A549 (cell line): ENCODE measurements at regions not wholly inside any gene's neighbourhood (a gene's known extent, or its start where the extent isn't known, plus 50 kb on each side); places are given as distances from the start of the nearest gene placed in this dataset.

Experiments used
- ATAC-seq, 2 experiments: fragments of 200-7000 bp in 1 of 2; fragments of >200 bp in 1 of 2; cut with Nextera tagmentation in 1 of 2; cut with Tn5 transposase in 1 of 2; 3 replicates each; pipeline versions ENCODE4 v1.8.0 to v1.9.1; 2018 to 2020; ENCODE audit warnings: mild to moderate bottlenecking in 1 of 2, moderate library complexity in 1 of 2
- CTCF ChIA-PET: fragments of 300-600 bp; sonication (Branson Sonifier 250); formaldehyde crosslinking; extraction: SDS; loops from one replicate; lab custom pipeline; 2021; ENCODE audit warnings: antibody characterized with exemption, inconsistent platforms; lab: Yijun Ruan, JAX
- POLR2A ChIA-PET: fragments of 350-600 bp; formaldehyde crosslinking; extraction: SDS; loops from one replicate; lab custom pipeline; 2021; ENCODE audit warnings: antibody characterized with exemption, inconsistent platforms; lab: Yijun Ruan, JAX
- DNase-seq, 2 experiments: peaks; one replicate each; pipeline versions ENCODE4 v3.0.0 to v3.0.0-alpha.2; 2011 to 2016; ENCODE audit warnings: low read depth in 1 of 2, low spot score in 1 of 2
- FAIRE-seq: peaks from 2 replicates; lab custom pipeline; 2011; peaks lifted over from hg19 to GRCh38; lab: Jason Lieb, UNC
- H3K27ac ChIP-seq, 2 experiments: fragments of >200 bp; sonication (Bioruptor Twin); formaldehyde crosslinking; 3 replicates each; pipeline ENCODE4 v1.5.1; 2016 to 2017
- H3K4me1 ChIP-seq: fragments of >200 bp; sonication (Bioruptor Twin); formaldehyde crosslinking; 3 replicates; pipeline ENCODE4 v1.6.1; 2016
- H3K4me2 ChIP-seq: fragments of >200 bp; sonication (Bioruptor Twin); formaldehyde crosslinking; 3 replicates; pipeline ENCODE4 v1.6.1; 2016
- H3K4me3 ChIP-seq: fragments of >200 bp; sonication (Bioruptor Twin); formaldehyde crosslinking; 3 replicates; pipeline ENCODE4 v1.5.1; 2016
- H3K9me3 ChIP-seq: fragments of >200 bp; sonication (Bioruptor Twin); formaldehyde crosslinking; 3 replicates; pipeline ENCODE4 v1.6.1; 2016
- BCL3 ChIP-seq: fragments of >200 bp; sonication (Bioruptor Twin); formaldehyde crosslinking; IDR thresholded peaks from 3 replicates; pipeline ENCODE4 v1.6.1; 2016
- CBX2 ChIP-seq: fragments of 200-600 bp; sonication (generic); IDR thresholded peaks from 2 replicates; pipeline ENCODE4 v1.6.1; 2016; ENCODE audit warnings: low read depth, mild to moderate bottlenecking, borderline replicate concordance
- CBX8 ChIP-seq: fragments of 200-600 bp; sonication (generic); IDR thresholded peaks from 2 replicates; pipeline ENCODE4 v1.6.1; 2016
- CEBPB ChIP-seq, 2 experiments: fragments of >200 bp in 1 of 2; sonication (Bioruptor Twin) in 1 of 2; formaldehyde crosslinking in 1 of 2; IDR thresholded peaks; 2 replicates each; pipeline ENCODE4 v1.6.1; 2012 to 2016
- CTCF ChIP-seq: fragments of >200 bp; sonication (Bioruptor Twin); formaldehyde crosslinking; IDR thresholded peaks from 3 replicates; pipeline ENCODE4 v1.5.1; 2016
- E2F6 ChIP-seq: IDR thresholded peaks from 2 replicates; pipeline ENCODE4 v1.6.1; 2012; ENCODE audit warnings: low read depth, borderline replicate concordance
- EHF ChIP-seq: fragments of 250-450 bp; sonication (Bioruptor Pico); IDR thresholded peaks from 2 replicates; pipeline ENCODE4 v1.5.0; 2020; ENCODE audit warnings: mild to moderate bottlenecking
- EHMT2 ChIP-seq: fragments of 200-600 bp; sonication (generic); IDR thresholded peaks from 2 replicates; pipeline ENCODE4 v1.6.1; 2016; ENCODE audit warnings: antibody characterized with exemption, low read depth, mild to moderate bottlenecking, moderate library complexity
- ELK1 ChIP-seq: fragments of 150-350 bp; IDR thresholded peaks from 2 replicates; pipeline ENCODE4 v1.6.1; 2014; ENCODE audit warnings: low read depth, mild to moderate bottlenecking, low read length
- EP300 ChIP-seq, 2 experiments: fragments of >200 bp; sonication (Bioruptor Twin); formaldehyde crosslinking; IDR thresholded peaks; 2 replicates in 1 of 2; 3 replicates in 1 of 2; pipeline ENCODE4 v1.6.1; 2016 to 2017
- GATA3 ChIP-seq: IDR thresholded peaks from 2 replicates; pipeline ENCODE4 v1.6.1; 2012; ENCODE audit warnings: borderline replicate concordance
- HDAC2 ChIP-seq: fragments of 200-600 bp; sonication (generic); IDR thresholded peaks from 2 replicates; pipeline ENCODE4 v1.6.1; 2016
- HMGXB4 ChIP-seq: fragments of 250-450 bp; sonication (Bioruptor Pico); IDR thresholded peaks from 2 replicates; pipeline ENCODE4 v1.5.0; 2021; ENCODE audit warnings: mild to moderate bottlenecking, moderate library complexity, borderline replicate concordance
- HOXB5 ChIP-seq: fragments of 250-450 bp; sonication (Bioruptor Pico); IDR thresholded peaks from 2 replicates; pipeline ENCODE4 v1.5.0; 2020; ENCODE audit warnings: mild to moderate bottlenecking, moderate library complexity
- KDM1A ChIP-seq: fragments of 200-600 bp; sonication (generic); IDR thresholded peaks from 2 replicates; pipeline ENCODE4 v1.6.1; 2016; ENCODE audit warnings: low read depth, mild to moderate bottlenecking
- KDM5A ChIP-seq: fragments of 200-600 bp; sonication (generic); IDR thresholded peaks from 2 replicates; pipeline ENCODE4 v1.6.1; 2016; ENCODE audit warnings: antibody characterized with exemption, mild to moderate bottlenecking
- MAFK ChIP-seq: fragments of 450-650 bp; IDR thresholded peaks from 2 replicates; pipeline ENCODE4 v1.6.1; 2014; ENCODE audit not compliant: partially characterized antibody
- MAZ ChIP-seq: fragments of 150-350 bp; IDR thresholded peaks from 2 replicates; pipeline ENCODE4 v1.6.1; 2014; ENCODE audit warnings: antibody characterized with exemption, low read depth, low read length, borderline replicate concordance
- MYC ChIP-seq: IDR thresholded peaks from 2 replicates; pipeline ENCODE4 v1.6.1; 2012; ENCODE audit warnings: mild to moderate bottlenecking, inconsistent platforms, low read length, improper control_type of control experiment, borderline replicate concordance
- NFE2L2 ChIP-seq: fragments of 150-350 bp; conservative IDR thresholded peaks from 2 replicates; pipeline ENCODE4 v1.6.1; 2014; ENCODE audit warnings: low read length
- TP53 ChIP-seq: fragments of 250-450 bp; sonication (Bioruptor Pico); IDR thresholded peaks from 2 replicates; pipeline ENCODE4 v1.5.0; 2021; ENCODE audit warnings: mild to moderate bottlenecking, moderate library complexity
- ZNF302 ChIP-seq: fragments of 250-450 bp; sonication (Bioruptor Pico); IDR thresholded peaks from 2 replicates; pipeline ENCODE4 v1.9.0; 2021; ENCODE audit warnings: inconsistent platforms, mild to moderate bottlenecking, moderate library complexity
- ZSCAN20 ChIP-seq: fragments of 250-450 bp; sonication (Bioruptor Pico); IDR thresholded peaks from 2 replicates; pipeline ENCODE4 v1.8.0; 2022; ENCODE audit warnings: mild to moderate bottlenecking, moderate library complexity
- WGBS: methylation state at CpG from one replicate; pipeline ENCODE4 v1.1.6; 2017; ENCODE audit errors: missing lambda C conversion rate; 5-methylcytosine and 5-hydroxymethylcytosine counted together

- TF ChIP-seq HMGXB4 (CRISPR knock-in tag) (no peak), ZSCAN20 (no peak), GATA3 (no peak), HOXB5 (no peak)
- TF ChIP-seq, all 56 proteins: peak for 0
Observed at GRCh38 chr5:56574778-56575177, 240.6 kb upstream of the MAP3K1 start (continued).

- Histone ChIP-seq H3K9me3 (no peaks in the 10 kb centered on the region), H3K4me1 (0 out of 3 replicates have a peak, but pooled peaks cover 3% of the 10 kb centered on the region), H3K4me2 (no peak overlapping the region), H3K4me3 (no peak overlapping the region), H3K27ac (no peak overlapping the region)
- DNase-seq: no peak
- no peak for FAIRE-seq
- TF ChIP-seq TP53 (CRISPR knock-in tag) (no peak), ZNF302 (CRISPR knock-in tag) (no peak), CTCF (no peak), HMGXB4 (CRISPR knock-in tag) (no peak), ELK1 (no peak), MAZ (no peak), MYC (no peak), EP300 (IDR thresholded peaks at IDR 0.05) (no peak), KDM1A (no peak), NFE2L2 (no peak), CEBPB (IDR thresholded peaks at IDR 0.05) (no peak)
- ChIA-PET POLR2A (no interaction called here), CTCF (no interaction called here)
- ATAC-seq: no peak
- 49% methylated on average over 1 of the region's 1 CpG for WGBS
Observed at GRCh38 chr5:56569566-56569965, 245.8 kb upstream of the MAP3K1 start.

- ChIA-PET CTCF (no interaction called here), POLR2A (no interaction called here)
- Histone ChIP-seq H3K4me1 (0 out of 3 replicates have a peak, but pooled peaks cover 3% of the 10 kb centered on the region), H3K4me2 (no peak overlapping the region), H3K9me3 (no peaks in the 10 kb centered on the region), H3K4me3 (no peak overlapping the region), H3K27ac (no peak overlapping the region)
- WGBS: 60% methylated on average over 3 of the region's 3 CpGs
- DNase-seq (no peak), ATAC-seq (no peak), FAIRE-seq (no peak)
- no peak for TF ChIP-seq E2F6
- TF ChIP-seq CEBPB (IDR thresholded peaks at IDR 0.05): no peak
- no peak for TF ChIP-seq HDAC2
- TF ChIP-seq EHMT2: no peak
- no peak for TF ChIP-seq KDM1A
- no peak for TF ChIP-seq NFE2L2
- TF ChIP-seq BCL3: no peak
- no peak for TF ChIP-seq HMGXB4 (CRISPR knock-in tag)
- no peak for TF ChIP-seq CBX2
- TF ChIP-seq EHF (CRISPR knock-in tag): no peak
- no peak for TF ChIP-seq ZSCAN20
- no peak for TF ChIP-seq ELK1
- no peak for TF ChIP-seq HOXB5
- TF ChIP-seq CBX8: no peak
- TF ChIP-seq KDM5A: no peak
- no peak for TF ChIP-seq MAFK
Observed at GRCh38 chr5:56569076-56569475, 246.3 kb upstream of the MAP3K1 start.
